ENCODE measurements at regions not wholly inside any gene's neighbourhood (a gene's known extent, or its start where the extent isn't known, plus 50 kb on each side); places are given as distances from the start of the nearest gene placed in this dataset.

DNA sequence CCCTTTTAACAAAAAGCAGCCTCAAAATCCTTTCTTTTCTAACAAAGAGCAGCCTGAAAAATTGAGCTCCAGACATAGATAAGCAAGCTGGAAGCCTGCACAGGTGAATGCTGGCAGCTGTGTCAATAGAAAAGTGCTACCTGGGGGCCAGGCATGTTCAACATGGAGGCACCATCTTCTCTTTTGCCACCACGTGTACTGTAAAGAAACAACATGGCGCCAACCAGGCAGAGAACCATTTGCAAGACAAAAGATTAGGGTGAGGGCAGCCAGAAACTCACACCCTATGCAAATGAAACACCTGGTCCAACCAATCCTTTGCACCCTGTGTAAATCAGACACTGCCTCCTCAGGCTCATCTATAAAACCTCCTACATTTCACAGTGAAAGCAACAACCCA is 96.0 kb downstream of the ACTL7B start:
- no CpG with 5 or more reads among the region's 2 CpGs for WGBS (ENCODE audit: extremely low coverage, insufficient coverage, insufficient read length)
- no peak overlapping the region for H3K23ac ChIP-seq (ENCODE audit: low read length)
- H3K9me3 ChIP-seq (ENCODE audit: insufficient read depth, low read depth, low read length), result no peaks in the 10 kb centered on the region
- no peak overlapping the region for H3K4ac ChIP-seq (ENCODE audit: low read depth, low read length)
- H2BK5ac ChIP-seq (ENCODE audit: low read depth, low read length, poor library complexity), result no peak overlapping the region
- no peak overlapping the region for H3K4me2 ChIP-seq (ENCODE audit: low read length)
- H3K4me1 ChIP-seq (ENCODE audit: control insufficient read depth in 1 of 2, insufficient read depth in 2 of 2, low read length in 2 of 2), result no peaks in the 10 kb centered on the region
- no peak for DNase-seq
- no peak overlapping the region for H4K12ac ChIP-seq (ENCODE audit: low read depth, low read length)
- no peak overlapping the region for H2BK12ac ChIP-seq (ENCODE audit: low read length)
- H3K4me3 ChIP-seq (ENCODE audit: low read depth, low read length), result no peak overlapping the region
- H3K9ac ChIP-seq (ENCODE audit: low read length), result no peak overlapping the region
- H3K36me3 ChIP-seq (ENCODE audit: control insufficient read depth in 1 of 2, insufficient read depth in 2 of 2, low read length in 2 of 2), result no peaks in the 10 kb centered on the region
- H4K8ac ChIP-seq (ENCODE audit: low read depth, low read length), result no peak overlapping the region
- no peak overlapping the region for H2AK5ac ChIP-seq (ENCODE audit: low read length)
- H3K79me2 ChIP-seq (ENCODE audit: control insufficient read depth, insufficient read depth, low read length, poor library complexity), result no peaks in the 10 kb centered on the region
- H3K79me1 ChIP-seq (ENCODE audit: low read length), result no peaks in the 10 kb centered on the region
- no peak overlapping the region for H3K14ac ChIP-seq (ENCODE audit: low read length)
- H2AFZ ChIP-seq (ENCODE audit: insufficient read depth, low read length, poor library complexity), result no peak overlapping the region
- H3K18ac ChIP-seq (ENCODE audit: low read length), result no peak overlapping the region
- H2BK120ac ChIP-seq (ENCODE audit: insufficient read depth, low read length, poor library complexity), result no peak overlapping the region
- no peaks in the 10 kb centered on the region for H3K27me3 ChIP-seq (ENCODE audit: insufficient read depth, low read length)
- H3K27ac ChIP-seq (ENCODE audit: low read depth, low read length), result no peak overlapping the region
- H4K91ac ChIP-seq (ENCODE audit: low read depth, low read length), result no peak overlapping the region

GRCh38 chr9:108759399-108759798 is 96.4 kb downstream of the ACTL7B start:
- H3K27me3 ChIP-seq (ENCODE audit: insufficient read depth, low read length), result no peaks in the 10 kb centered on the region
- H4K8ac ChIP-seq (ENCODE audit: low read depth, low read length), result no peak overlapping the region
- no peak overlapping the region for H3K4me2 ChIP-seq (ENCODE audit: low read length)
- H3K14ac ChIP-seq (ENCODE audit: low read length), result no peak overlapping the region
- no peak overlapping the region for H2AFZ ChIP-seq (ENCODE audit: insufficient read depth, low read length, poor library complexity)
- H3K79me1 ChIP-seq (ENCODE audit: low read length), result no peaks in the 10 kb centered on the region
- H4K12ac ChIP-seq (ENCODE audit: low read depth, low read length), result no peak overlapping the region
- H3K36me3 ChIP-seq (ENCODE audit: control insufficient read depth in 1 of 2, insufficient read depth in 2 of 2, low read length in 2 of 2), result no peaks in the 10 kb centered on the region
- H4K91ac ChIP-seq (ENCODE audit: low read depth, low read length), result no peak overlapping the region
- H3K79me2 ChIP-seq (ENCODE audit: control insufficient read depth, insufficient read depth, low read length, poor library complexity), result no peaks in the 10 kb centered on the region
- H2AK5ac ChIP-seq (ENCODE audit: low read length), result no peak overlapping the region
- no peak overlapping the region for H3K18ac ChIP-seq (ENCODE audit: low read length)
- H2BK5ac ChIP-seq (ENCODE audit: low read depth, low read length, poor library complexity), result no peak overlapping the region
- no peak overlapping the region for H2BK12ac ChIP-seq (ENCODE audit: low read length)
- no peak overlapping the region for H3K4ac ChIP-seq (ENCODE audit: low read depth, low read length)
- H3K27ac ChIP-seq (ENCODE audit: low read depth, low read length), result no peak overlapping the region
- no CpG with 5 or more reads among the region's 3 CpGs for WGBS (ENCODE audit: extremely low coverage, insufficient coverage, insufficient read length)
- H3K4me3 ChIP-seq (ENCODE audit: low read depth, low read length), result no peak overlapping the region
- peak in 1 of 2 donors; percentile 49 for DNase-seq
- no peaks in the 10 kb centered on the region for H3K4me1 ChIP-seq (ENCODE audit: control insufficient read depth in 1 of 2, insufficient read depth in 2 of 2, low read length in 2 of 2)
- H3K9me3 ChIP-seq (ENCODE audit: insufficient read depth, low read depth, low read length), result no peaks in the 10 kb centered on the region
- no peak overlapping the region for H2BK120ac ChIP-seq (ENCODE audit: insufficient read depth, low read length, poor library complexity)
- no peak overlapping the region for H3K23ac ChIP-seq (ENCODE audit: low read length)
- no peak overlapping the region for H3K9ac ChIP-seq (ENCODE audit: low read length)

- Histone ChIP-seq H4K8ac (ENCODE audit: low read depth, low read length) (no peak overlapping the region), H2AK5ac (ENCODE audit: low read length) (no peak overlapping the region), H3K27ac (ENCODE audit: low read depth, low read length) (no peak overlapping the region), H3K79me1 (ENCODE audit: low read length) (no peaks in the 10 kb centered on the region), H3K4ac (ENCODE audit: low read depth, low read length) (no peak overlapping the region), H2BK120ac (ENCODE audit: insufficient read depth, low read length, poor library complexity) (no peak overlapping the region), H4K91ac (ENCODE audit: low read depth, low read length) (no peak overlapping the region), H3K4me1 (ENCODE audit: control insufficient read depth in 1 of 2, insufficient read depth in 2 of 2, low read length in 2 of 2) (no peaks in the 10 kb centered on the region), H2BK5ac (ENCODE audit: low read depth, low read length, poor library complexity) (no peak overlapping the region), H3K18ac (ENCODE audit: low read length) (no peak overlapping the region), H3K4me2 (ENCODE audit: low read length) (no peak overlapping the region), H4K12ac (ENCODE audit: low read depth, low read length) (no peak overlapping the region), H2BK12ac (ENCODE audit: low read length) (no peak overlapping the region), H3K36me3 (ENCODE audit: control insufficient read depth in 1 of 2, insufficient read depth in 2 of 2, low read length in 2 of 2) (no peaks in the 10 kb centered on the region), H3K14ac (ENCODE audit: low read length) (no peak overlapping the region), H3K9ac (ENCODE audit: low read length) (no peak overlapping the region), H3K23ac (ENCODE audit: low read length) (no peak overlapping the region), H3K9me3 (ENCODE audit: insufficient read depth, low read depth, low read length) (peaks cover 3% of the 10 kb centered on the region), H3K79me2 (ENCODE audit: control insufficient read depth, insufficient read depth, low read length, poor library complexity) (no peaks in the 10 kb centered on the region), H2AFZ (ENCODE audit: insufficient read depth, low read length, poor library complexity) (no peak overlapping the region), H3K4me3 (ENCODE audit: low read depth, low read length) (no peak overlapping the region), H3K27me3 (ENCODE audit: insufficient read depth, low read length) (no peaks in the 10 kb centered on the region)
- no CpG with 5 or more reads among the region's 3 CpGs for WGBS (ENCODE audit: extremely low coverage, insufficient coverage, insufficient read length)
- DNase-seq, result peak; percentile 36 to 78
These were observed 98.9 kb downstream of the ACTL7B start for GRCh38 chr9:108756746-108757490.

DNA sequence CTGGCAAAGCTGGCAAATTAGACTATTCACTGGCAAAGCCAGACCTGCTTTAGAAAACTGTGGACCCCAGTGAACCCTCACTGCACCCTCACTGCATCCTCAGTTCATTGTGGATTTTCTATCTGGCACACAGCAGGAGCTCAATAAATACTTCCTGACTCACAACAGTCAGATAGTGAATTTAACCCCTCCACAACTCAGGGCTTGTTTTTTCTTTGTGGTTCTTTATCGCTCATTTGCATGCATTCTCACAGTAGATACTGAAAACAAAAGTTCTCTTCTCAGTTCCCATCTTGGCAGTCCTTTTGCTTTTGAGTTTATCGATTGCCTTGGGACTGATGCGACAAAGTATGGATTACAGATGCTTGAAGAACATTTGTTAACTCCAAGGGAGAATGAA is 99.8 kb downstream of the ACTL7B start:
- no CpG with 5 or more reads among the region's 3 CpGs for WGBS (ENCODE audit: extremely low coverage, insufficient coverage, insufficient read length)
- H3K18ac ChIP-seq (ENCODE audit: low read length), result no peak overlapping the region
- H3K14ac ChIP-seq (ENCODE audit: low read length), result no peak overlapping the region

More for the DNA sequence above, 99.8 kb downstream of the ACTL7B start:
- Histone ChIP-seq H3K79me2 (ENCODE audit: control insufficient read depth, insufficient read depth, low read length, poor library complexity) (no peaks in the 10 kb centered on the region), H4K8ac (ENCODE audit: low read depth, low read length) (no peak overlapping the region), H3K9ac (ENCODE audit: low read length) (no peak overlapping the region), H2BK12ac (ENCODE audit: low read length) (no peak overlapping the region), H3K79me1 (ENCODE audit: low read length) (no peaks in the 10 kb centered on the region), H4K12ac (ENCODE audit: low read depth, low read length) (no peak overlapping the region), H4K91ac (ENCODE audit: low read depth, low read length) (no peak overlapping the region), H2AFZ (ENCODE audit: insufficient read depth, low read length, poor library complexity) (no peak overlapping the region), H3K4me1 (ENCODE audit: control insufficient read depth in 1 of 2, insufficient read depth in 2 of 2, low read length in 2 of 2) (no peaks in the 10 kb centered on the region), H3K4me3 (ENCODE audit: low read depth, low read length) (no peak overlapping the region), H2AK5ac (ENCODE audit: low read length) (no peak overlapping the region), H3K4me2 (ENCODE audit: low read length) (no peak overlapping the region), H3K9me3 (ENCODE audit: insufficient read depth, low read depth, low read length) (peaks cover 3% of the 10 kb centered on the region), H3K4ac (ENCODE audit: low read depth, low read length) (no peak overlapping the region), H2BK5ac (ENCODE audit: low read depth, low read length, poor library complexity) (no peak overlapping the region), H3K27me3 (ENCODE audit: insufficient read depth, low read length) (no peaks in the 10 kb centered on the region), H3K27ac (ENCODE audit: low read depth, low read length) (no peak overlapping the region), H3K23ac (ENCODE audit: low read length) (no peak overlapping the region), H2BK120ac (ENCODE audit: insufficient read depth, low read length, poor library complexity) (no peak overlapping the region), H3K36me3 (ENCODE audit: control insufficient read depth in 1 of 2, insufficient read depth in 2 of 2, low read length in 2 of 2) (no peaks in the 10 kb centered on the region)
- no peak for DNase-seq
